HUES64 (cell line): ENCODE measurements at regions not wholly inside any gene's neighbourhood (a gene's known extent, or its start where the extent isn't known, plus 50 kb on each side); places are given as distances from the start of the nearest gene placed in this dataset.
"Not testable (repeated sequence)": the region's sequence is repeated elsewhere in the genome, so short reads cannot be mapped to it uniquely, and the experiment has no call there.

Experiments
- H3K27ac ChIP-seq: 2 replicates; pipeline ENCODE4 v1.7.0; 2013; ENCODE audit warnings: low read depth, low read length, inconsistent platforms
- H3K27me3 ChIP-seq: 2 replicates; pipeline ENCODE4 v1.6.1; 2013; ENCODE audit warnings: mild to moderate bottlenecking, low read length; ENCODE audit not compliant: insufficient read depth
- H3K36me3 ChIP-seq: 2 replicates; pipeline ENCODE4 v1.6.1; 2013; ENCODE audit warnings: mild to moderate bottlenecking, low read length; ENCODE audit not compliant: insufficient read depth
- H3K4me1 ChIP-seq: 2 replicates; pipeline ENCODE4 v1.6.1; 2013; ENCODE audit warnings: mild to moderate bottlenecking, low read length, moderate library complexity; ENCODE audit not compliant: insufficient read depth
- H3K4me3 ChIP-seq: 2 replicates; pipeline ENCODE4 v1.5.1; 2013; ENCODE audit warnings: mild to moderate bottlenecking, low read length, moderate library complexity
- H3K9ac ChIP-seq: 2 replicates; pipeline ENCODE4 v1.6.1; 2013; ENCODE audit warnings: mild to moderate bottlenecking, low read depth, low read length
- H3K9me3 ChIP-seq: 2 replicates; pipeline ENCODE4 v1.6.1; 2013; ENCODE audit warnings: low read depth, low read length; ENCODE audit not compliant: insufficient read depth
- WGBS: fragments of 150-250, 120-280 bp; methylation state at CpG from one replicate; pipeline ENCODE4 v1.1.7; 2013; ENCODE audit warnings: missing lambda C conversion rate; 5-methylcytosine and 5-hydroxymethylcytosine counted together

- Histone ChIP-seq H3K4me1 (no peaks in the 10 kb centered on the region), H3K9ac (no peak overlapping the region), H3K27ac (no peak overlapping the region), H3K9me3 (no peaks in the 10 kb centered on the region), H3K36me3 (no peaks in the 10 kb centered on the region), H3K27me3 (no peaks in the 10 kb centered on the region), H3K4me3 (no peak overlapping the region)
- 85% methylated on average over 6 of the region's 8 CpGs for WGBS
Observed at GRCh38 chr13:105847527-105848291, 687.8 kb downstream of the EFNB2 start.

- H3K27me3 ChIP-seq = no peaks in the 10 kb centered on the region
- no peaks in the 10 kb centered on the region for H3K36me3 ChIP-seq
- 100% methylated on average over 1 of the region's 1 CpG for WGBS
- H3K4me1 ChIP-seq = no peaks in the 10 kb centered on the region
- H3K4me3 ChIP-seq = no peak overlapping the region
- no peak overlapping the region for H3K9ac ChIP-seq
- no peaks in the 10 kb centered on the region for H3K9me3 ChIP-seq
- H3K27ac ChIP-seq = no peak overlapping the region
Observed at GRCh38 chr13:105846923-105847322, 688.5 kb downstream of the EFNB2 start.

GRCh38 chr13:105841286-105841685 lies 694.2 kb downstream of the EFNB2 start:
- WGBS = 90% methylated on average over 3 of the region's 3 CpGs
- H3K9ac ChIP-seq = no peak overlapping the region

GRCh38 chr13:105838231-105838630 lies 697.2 kb downstream of the EFNB2 start:
- Histone ChIP-seq H3K9ac (no peak overlapping the region), H3K27ac (no peak overlapping the region), H3K27me3 (no peaks in the 10 kb centered on the region), H3K9me3 (no peaks in the 10 kb centered on the region), H3K4me3 (no peak overlapping the region), H3K4me1 (no peaks in the 10 kb centered on the region), H3K36me3 (no peaks in the 10 kb centered on the region)
- WGBS = 90% methylated on average over 8 of the region's 8 CpGs

More at GRCh38 chr13:105841286-105841685, 694.2 kb downstream of the EFNB2 start:
- Histone ChIP-seq H3K27me3 (no peaks in the 10 kb centered on the region), H3K4me1 (no peaks in the 10 kb centered on the region), H3K4me3 (no peak overlapping the region), H3K36me3 (no peaks in the 10 kb centered on the region), H3K9me3 (no peaks in the 10 kb centered on the region), H3K27ac (no peak overlapping the region)

- H3K27me3 ChIP-seq, H3K36me3 ChIP-seq, H3K4me3 ChIP-seq, H3K9ac ChIP-seq, H3K27ac ChIP-seq, H3K9me3 ChIP-seq, H3K4me1 ChIP-seq: not testable (repeated sequence)
- 91% methylated on average over 9 of the region's 9 CpGs for WGBS
Observed at GRCh38 chr13:105837295-105837694, 698.2 kb downstream of the EFNB2 start.

GRCh38 chr13:105830821-105831220 lies 704.6 kb downstream of the EFNB2 start:
- Histone ChIP-seq H3K9me3 (no peaks in the 10 kb centered on the region), H3K4me3 (no peak overlapping the region), H3K27me3 (no peaks in the 10 kb centered on the region), H3K27ac (no peak overlapping the region), H3K36me3 (no peaks in the 10 kb centered on the region), H3K9ac (no peak overlapping the region), H3K4me1 (no peaks in the 10 kb centered on the region)
- 50% methylated on average over 4 of the region's 4 CpGs for WGBS

GRCh38 chr13:105827111-105827809 lies 708.2 kb downstream of the EFNB2 start:
- Histone ChIP-seq H3K27me3 (no peaks in the 10 kb centered on the region), H3K4me3 (no peak overlapping the region), H3K36me3 (no peaks in the 10 kb centered on the region), H3K9me3 (no peaks in the 10 kb centered on the region), H3K27ac (no peak overlapping the region), H3K9ac (no peak overlapping the region), H3K4me1 (no peaks in the 10 kb centered on the region)
- 97% methylated on average over 5 of the region's 7 CpGs for WGBS

GRCh38 chr13:105825071-105825470 lies 710.4 kb downstream of the EFNB2 start:
- 97% methylated on average over 1 of the region's 1 CpG for WGBS
- Histone ChIP-seq H3K27me3 (no peaks in the 10 kb centered on the region), H3K36me3 (no peaks in the 10 kb centered on the region), H3K27ac (no peak overlapping the region), H3K4me3 (no peak overlapping the region), H3K4me1 (no peaks in the 10 kb centered on the region), H3K9ac (no peak overlapping the region), H3K9me3 (no peaks in the 10 kb centered on the region)

- Histone ChIP-seq H3K4me1 (peaks cover 15% of the 10 kb centered on the region), H3K9ac (no peak overlapping the region), H3K9me3 (no peaks in the 10 kb centered on the region), H3K4me3 (no peak overlapping the region), H3K27me3 (peaks cover 17% of the 10 kb centered on the region), H3K27ac (no peak overlapping the region), H3K36me3 (no peaks in the 10 kb centered on the region)
- 91% methylated on average over 1 of the region's 2 CpGs for WGBS
Observed at GRCh38 chr13:105821337-105821736, 714.1 kb downstream of the EFNB2 start.

- no peaks in the 10 kb centered on the region for H3K9me3 ChIP-seq
- H3K9ac ChIP-seq = no peak overlapping the region
- 67% methylated on average over 3 of the region's 3 CpGs for WGBS
- no peak overlapping the region for H3K27ac ChIP-seq
- peaks cover 16% of the 10 kb centered on the region for H3K4me1 ChIP-seq
- no peak overlapping the region for H3K4me3 ChIP-seq
- no peaks in the 10 kb centered on the region for H3K36me3 ChIP-seq
- H3K27me3 ChIP-seq = peaks cover 25% of the 10 kb centered on the region
Observed at GRCh38 chr13:105820415-105820814, 715.0 kb downstream of the EFNB2 start.

- WGBS = 92% methylated on average over 4 of the region's 4 CpGs
- Histone ChIP-seq H3K27ac (no peak overlapping the region), H3K4me1 (peaks cover 16% of the 10 kb centered on the region), H3K9me3 (no peaks in the 10 kb centered on the region), H3K4me3 (peak overlapping the region; percentile 15; the same call in 1 of the 2 replicates), H3K27me3 (peaks cover 25% of the 10 kb centered on the region), H3K9ac (no peak overlapping the region), H3K36me3 (no peaks in the 10 kb centered on the region)
Observed at GRCh38 chr13:105817498-105817897, 718.0 kb downstream of the EFNB2 start.
